ENCODE measurements at regions not wholly inside any gene's neighbourhood (a gene's known extent, or its start where the extent isn't known, plus 50 kb on each side); places are given as distances from the start of the nearest gene placed in this dataset.

GRCh38 chr3:72143966-72144717 is 359.2 kb upstream of the PROK2 start:
- no peak for DNase-seq

- DNase-seq = no peak
These were observed 358.4 kb upstream of the PROK2 start for GRCh38 chr3:72143322-72143721.

- no peak for DNase-seq
These were observed 357.1 kb upstream of the PROK2 start for GRCh38 chr3:72142028-72142427.

- no peak for DNase-seq
These were observed 356.3 kb upstream of the PROK2 start for GRCh38 chr3:72141264-72141663.

- DNase-seq = no peak
These were observed 354.4 kb upstream of the PROK2 start for GRCh38 chr3:72139316-72139715.

- no peak for DNase-seq
These were observed 353.2 kb upstream of the PROK2 start for GRCh38 chr3:72137865-72138861.

GRCh38 chr3:72135636-72136035 is 350.7 kb upstream of the PROK2 start:
- DNase-seq = no peak

- DNase-seq = no peak
These were observed 350.1 kb upstream of the PROK2 start for GRCh38 chr3:72134989-72135451.

GRCh38 chr3:72133329-72134011 is 348.5 kb upstream of the PROK2 start:
- DNase-seq = no peak

- DNase-seq = no peak
These were observed 347.0 kb upstream of the PROK2 start for GRCh38 chr3:72131899-72132298.

- no peak for DNase-seq
These were observed 345.6 kb upstream of the PROK2 start for GRCh38 chr3:72130565-72130964.

GRCh38 chr3:72129501-72130094 is 344.6 kb upstream of the PROK2 start:
- no peak for DNase-seq

- no peak for DNase-seq
These were observed 344.0 kb upstream of the PROK2 start for GRCh38 chr3:72128921-72129320.

- DNase-seq = no peak
These were observed 342.9 kb upstream of the PROK2 start for GRCh38 chr3:72127844-72128243.

GRCh38 chr3:72127224-72127612 is 342.3 kb upstream of the PROK2 start:
- no peak for DNase-seq

- no peak for DNase-seq
These were observed 341.7 kb upstream of the PROK2 start for GRCh38 chr3:72126441-72127223.

GRCh38 chr3:72123908-72124441 is 339.0 kb upstream of the PROK2 start:
- no peak for DNase-seq

GRCh38 chr3:72120806-72121778 is 336.1 kb upstream of the PROK2 start:
- no peak for DNase-seq

GRCh38 chr3:72120039-72120438 is 335.1 kb upstream of the PROK2 start:
- DNase-seq = no peak

GRCh38 chr3:72118628-72119027 is 333.7 kb upstream of the PROK2 start:
- no peak for DNase-seq

All from NCI-H1105 (cell line).